ENCODE measurements at regions not wholly inside any gene's neighbourhood (a gene's known extent, or its start where the extent isn't known, plus 50 kb on each side); places are given as distances from the start of the nearest gene placed in this dataset.

- no peak for TF ChIP-seq CTCF (IDR thresholded peaks at IDR 0.05)
- TF ChIP-seq EZH2 (IDR thresholded peaks at IDR 0.05; ENCODE audit: borderline replicate concordance, insufficient read depth, low read depth, low read length, poor library complexity, severe bottlenecking): no peak
These were observed 57.9 kb upstream of the SYPL1 start for GRCh38 chr7:106169821-106170610.

Data from B cell (primary cell).